Brain microvascular endothelial cell (primary cell): ENCODE measurements at regions not wholly inside any gene's neighbourhood (a gene's known extent, or its start where the extent isn't known, plus 50 kb on each side); places are given as distances from the start of the nearest gene placed in this dataset.

Experiments used
- DNase-seq: peaks from one replicate; pipeline ENCODE4 v3.0.0-alpha.2; 2020
- H3K27ac ChIP-seq: fragments of 250-450 bp; sonication (Bioruptor Pico); 2 replicates; pipeline ENCODE4 v1.5.1; 2020; ENCODE audit warnings: mild to moderate bottlenecking, moderate library complexity
- H3K27me3 ChIP-seq: fragments of 250-450 bp; sonication (Bioruptor Pico); replicated peaks from 2 replicates; pipeline ENCODE4 v1.5.1; 2020; ENCODE audit warnings: mild to moderate bottlenecking
- H3K36me3 ChIP-seq: fragments of 250-450 bp; sonication (Bioruptor Pico); replicated peaks from 2 replicates; pipeline ENCODE4 v1.5.1; 2020; ENCODE audit warnings: mild to moderate bottlenecking
- H3K4me3 ChIP-seq: 2 replicates; pipeline ENCODE4 v1.5.1; 2011; ENCODE audit warnings: low read depth, mild to moderate bottlenecking, control low read depth, low read length, moderate library complexity
- in situ Hi-C: cut with HindIII; loops from 2 replicates; pipeline ENCODE4 v1.10.0; 2017; ENCODE audit warnings: low sequenced_read_pairs, low pct_ligation_motif_present
- TF ChIP-seq, protein P1 (sequence below): IDR thresholded peaks from 2 replicates; pipeline ENCODE4 v1.5.1; 2011; ENCODE audit warnings: low read depth, mild to moderate bottlenecking, moderate library complexity, low read length, control low read depth, inconsistent platforms; ENCODE audit errors: missing control alignments

DNA sequence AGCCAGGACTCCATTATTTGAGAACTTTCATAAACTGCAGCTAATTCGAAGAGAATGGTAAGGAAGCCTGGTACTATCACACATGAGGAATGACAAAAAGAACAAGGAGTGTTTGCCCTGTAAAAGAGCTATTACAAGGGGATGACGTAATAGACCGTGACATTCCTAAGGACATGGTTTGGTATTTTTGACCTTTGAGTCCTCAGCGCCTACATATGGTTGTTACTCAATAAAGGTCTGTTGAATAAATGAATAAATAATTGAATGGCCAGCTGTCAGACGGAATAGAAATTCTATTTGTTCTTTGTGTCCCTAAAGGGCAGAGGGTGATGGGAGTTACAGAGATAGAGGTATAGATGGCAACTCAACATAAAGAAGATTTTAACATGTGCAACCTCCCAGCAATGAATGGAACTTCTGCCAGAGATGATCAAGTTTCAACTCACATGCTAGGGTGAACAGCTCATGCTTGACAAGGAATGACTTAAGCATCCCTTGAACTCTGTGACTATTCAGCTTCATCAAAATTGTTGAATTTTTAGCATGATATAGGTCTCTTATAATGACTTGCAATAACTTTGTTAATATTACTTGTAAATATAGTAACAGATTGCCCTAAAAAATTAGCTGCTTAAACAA lies 115.4 kb downstream of the TENT5A start:
- no peaks in the 10 kb centered on the region for H3K27me3 ChIP-seq
- H3K36me3 ChIP-seq: no peaks in the 10 kb centered on the region
- in situ Hi-C loops: no loop called here
- no peak overlapping the region for H3K4me3 ChIP-seq
- no peak for DNase-seq
- H3K27ac ChIP-seq: no peak overlapping the region
- TF ChIP-seq, protein P1, sequence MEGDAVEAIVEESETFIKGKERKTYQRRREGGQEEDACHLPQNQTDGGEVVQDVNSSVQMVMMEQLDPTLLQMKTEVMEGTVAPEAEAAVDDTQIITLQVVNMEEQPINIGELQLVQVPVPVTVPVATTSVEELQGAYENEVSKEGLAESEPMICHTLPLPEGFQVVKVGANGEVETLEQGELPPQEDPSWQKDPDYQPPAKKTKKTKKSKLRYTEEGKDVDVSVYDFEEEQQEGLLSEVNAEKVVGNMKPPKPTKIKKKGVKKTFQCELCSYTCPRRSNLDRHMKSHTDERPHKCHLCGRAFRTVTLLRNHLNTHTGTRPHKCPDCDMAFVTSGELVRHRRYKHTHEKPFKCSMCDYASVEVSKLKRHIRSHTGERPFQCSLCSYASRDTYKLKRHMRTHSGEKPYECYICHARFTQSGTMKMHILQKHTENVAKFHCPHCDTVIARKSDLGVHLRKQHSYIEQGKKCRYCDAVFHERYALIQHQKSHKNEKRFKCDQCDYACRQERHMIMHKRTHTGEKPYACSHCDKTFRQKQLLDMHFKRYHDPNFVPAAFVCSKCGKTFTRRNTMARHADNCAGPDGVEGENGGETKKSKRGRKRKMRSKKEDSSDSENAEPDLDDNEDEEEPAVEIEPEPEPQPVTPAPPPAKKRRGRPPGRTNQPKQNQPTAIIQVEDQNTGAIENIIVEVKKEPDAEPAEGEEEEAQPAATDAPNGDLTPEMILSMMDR: no peak

- in situ Hi-C loops: no loop called here
Measured at GRCh38 chr6:81634155-81634880, 118.2 kb downstream of the TENT5A start.

DNA sequence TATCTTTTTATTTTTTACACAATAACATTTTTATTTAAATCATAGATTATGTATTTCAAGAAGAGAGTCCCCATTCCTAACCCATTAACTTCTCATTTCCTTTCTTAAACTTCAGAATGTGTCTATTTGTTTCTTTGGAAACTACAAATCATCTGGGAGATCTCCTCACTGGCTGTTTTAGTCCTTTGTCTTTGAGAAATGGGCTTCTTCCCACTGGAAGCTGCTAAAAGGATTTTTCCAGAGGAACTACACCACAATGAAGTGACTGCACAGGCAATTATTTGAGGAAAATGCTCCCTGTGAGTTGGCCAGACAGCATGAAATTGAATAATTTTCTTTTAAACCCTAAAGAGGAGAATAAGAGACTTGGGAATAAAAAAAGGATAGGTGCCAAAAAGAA lies 119.1 kb downstream of the TENT5A start:
- Histone ChIP-seq H3K4me3 (no peak overlapping the region), H3K27ac (no peak overlapping the region), H3K36me3 (no peaks in the 10 kb centered on the region), H3K27me3 (no peaks in the 10 kb centered on the region)
- TF ChIP-seq, protein P1: no peak
- DNase-seq: no peak
- in situ Hi-C loops: no loop called here

More at GRCh38 chr6:81634155-81634880, 118.2 kb downstream of the TENT5A start:
- no peak overlapping the region for H3K4me3 ChIP-seq
- TF ChIP-seq, protein P1: no peak
- no peaks in the 10 kb centered on the region for H3K36me3 ChIP-seq
- H3K27ac ChIP-seq: no peak overlapping the region
- H3K27me3 ChIP-seq: no peaks in the 10 kb centered on the region
- DNase-seq: no peak

DNA sequence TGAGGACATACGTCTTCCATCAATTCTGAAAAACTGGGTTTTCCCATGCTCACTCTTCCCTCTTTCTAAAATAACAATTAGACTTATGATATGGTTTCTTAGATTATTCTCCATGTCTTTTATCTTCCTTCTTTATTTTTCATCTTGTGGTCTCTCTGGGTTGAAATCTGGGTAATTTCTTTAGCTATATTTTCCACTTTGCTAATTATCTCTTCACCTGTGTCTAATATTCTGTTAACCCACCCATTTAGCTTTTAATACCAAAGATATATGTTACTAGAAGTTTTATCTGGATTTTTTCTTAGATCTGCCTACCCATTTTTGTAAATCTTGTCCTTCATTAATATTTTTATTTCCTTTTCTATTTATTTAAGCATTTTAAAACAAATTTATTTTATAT lies 121.8 kb downstream of the TENT5A start:
- TF ChIP-seq, protein P1: no peak

DNA sequence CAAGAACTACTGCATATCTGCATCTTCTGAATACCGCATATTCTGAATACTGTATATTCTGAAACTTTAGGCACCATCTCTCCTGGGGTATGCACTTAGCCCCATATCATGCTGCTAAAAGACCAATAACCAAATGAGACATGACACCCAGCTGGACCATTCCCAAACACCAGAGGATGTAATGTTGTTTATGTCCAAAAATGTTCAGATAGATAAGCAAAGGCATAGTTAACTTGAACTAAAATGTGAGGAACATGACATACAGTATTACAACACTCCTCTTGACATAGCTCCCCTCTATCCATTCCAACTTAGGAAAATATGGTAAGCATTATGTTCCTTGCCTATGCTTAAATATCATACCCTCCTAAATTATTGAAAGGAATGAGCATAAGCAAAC lies 127.3 kb downstream of the TENT5A start:
- Histone ChIP-seq H3K36me3 (no peaks in the 10 kb centered on the region), H3K27me3 (no peaks in the 10 kb centered on the region), H3K27ac (no peak overlapping the region), H3K4me3 (no peak overlapping the region)
- TF ChIP-seq, protein P1: no peak
- in situ Hi-C loops: no loop called here
- DNase-seq: no peak

More for the DNA sequence above, 121.8 kb downstream of the TENT5A start:
- Histone ChIP-seq H3K4me3 (no peak overlapping the region), H3K27ac (no peak overlapping the region), H3K27me3 (no peaks in the 10 kb centered on the region), H3K36me3 (no peaks in the 10 kb centered on the region)
- in situ Hi-C loops: no loop called here
- no peak for DNase-seq
